Neural crest cell (in vitro differentiated cells): ENCODE measurements at regions not wholly inside any gene's neighbourhood (a gene's known extent, or its start where the extent isn't known, plus 50 kb on each side); places are given as distances from the start of the nearest gene placed in this dataset.

Source experiments
- DNase-seq: peaks from one replicate; pipeline ENCODE4 v3.0.0; 2021; ENCODE audit warnings: low read depth, mixed read lengths, low spot score
- H3K27ac Mint-ChIP-seq: one replicate; pipeline ENCODE4 v1.8.0; 2021; ENCODE audit warnings: mild to moderate bottlenecking, mixed read lengths; ENCODE audit not compliant: unreplicated experiment
- H3K27me3 Mint-ChIP-seq: 2 replicates; pipeline ENCODE4 v1.8.0; 2021; ENCODE audit warnings: low read depth, mild to moderate bottlenecking, mixed read lengths
- H3K36me3 Mint-ChIP-seq: 2 replicates; pipeline ENCODE4 v1.8.0; 2021; ENCODE audit warnings: low read depth, mild to moderate bottlenecking, mixed read lengths
- H3K4me1 Mint-ChIP-seq: 2 replicates; pipeline ENCODE4 v1.8.0; 2021; ENCODE audit warnings: mixed read lengths
- H3K4me3 Mint-ChIP-seq: one replicate; pipeline ENCODE4 v1.8.0; 2021; ENCODE audit warnings: mild to moderate bottlenecking, mixed read lengths
- H3K9me3 Mint-ChIP-seq: 2 replicates; pipeline ENCODE4 v1.8.0; 2021; ENCODE audit warnings: mixed read lengths
- TF ChIP-seq, protein P1 (sequence below): fragments of 200-600 bp; sonication (generic); conservative IDR thresholded peaks from 2 replicates; pipeline ENCODE4 v1.5.0; 2021; ENCODE audit warnings: antibody characterized with exemption, mild to moderate bottlenecking

DNA sequence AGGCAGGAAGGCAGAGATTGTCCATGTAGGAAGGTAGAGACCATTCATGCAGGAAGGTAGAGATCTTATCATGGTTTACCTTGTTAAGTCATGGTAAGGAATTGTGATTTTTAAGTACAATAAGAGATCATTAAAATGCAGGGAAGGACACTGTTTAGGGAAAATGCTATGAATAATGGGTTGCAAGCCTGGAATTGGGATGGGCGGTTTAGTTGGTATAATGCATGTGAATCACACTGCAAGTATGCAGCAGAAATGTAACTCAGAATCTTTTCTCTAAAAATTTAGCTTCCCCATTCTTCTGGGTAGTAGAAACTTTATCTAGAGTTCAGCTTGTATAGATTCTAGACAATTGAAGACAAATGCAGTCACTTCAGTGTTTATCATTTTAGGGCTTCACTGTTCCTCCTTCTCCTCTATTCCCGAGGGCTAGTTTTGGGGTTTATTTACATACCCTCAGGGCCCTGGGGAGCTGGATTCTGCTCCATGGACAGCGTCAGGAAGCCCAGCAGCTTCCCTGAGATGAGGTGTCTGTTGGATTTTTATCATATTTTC lies 212.0 kb downstream of the SREK1 start:
- H3K4me1 Mint-ChIP-seq, result no peaks in the 10 kb centered on the region
- no peaks in the 10 kb centered on the region for H3K27me3 Mint-ChIP-seq

DNA sequence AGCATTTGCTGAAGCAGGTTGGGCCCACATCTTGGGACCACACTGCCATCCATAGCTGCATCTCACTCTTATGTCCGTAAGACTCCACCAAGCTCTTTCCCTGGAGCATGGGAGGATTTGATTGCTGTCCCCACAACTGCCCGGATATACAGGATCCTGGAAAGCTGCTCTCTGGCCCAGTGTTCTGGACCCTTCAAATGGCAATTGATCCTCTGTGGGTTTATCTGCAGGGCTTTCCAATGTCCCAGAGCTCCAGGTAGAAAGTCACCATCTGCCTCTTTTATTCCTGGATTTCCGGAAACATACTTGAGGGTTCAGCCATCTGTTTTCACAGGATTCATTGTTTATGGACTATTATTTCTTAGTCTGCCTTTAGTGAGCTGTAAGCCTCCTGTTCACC lies 214.6 kb downstream of the SREK1 start:
- no peaks in the 10 kb centered on the region for H3K27me3 Mint-ChIP-seq
- no peak overlapping the region for H3K4me3 Mint-ChIP-seq
- H3K36me3 Mint-ChIP-seq, result no peaks in the 10 kb centered on the region
- DNase-seq, result no peak
- TF ChIP-seq, protein P1, sequence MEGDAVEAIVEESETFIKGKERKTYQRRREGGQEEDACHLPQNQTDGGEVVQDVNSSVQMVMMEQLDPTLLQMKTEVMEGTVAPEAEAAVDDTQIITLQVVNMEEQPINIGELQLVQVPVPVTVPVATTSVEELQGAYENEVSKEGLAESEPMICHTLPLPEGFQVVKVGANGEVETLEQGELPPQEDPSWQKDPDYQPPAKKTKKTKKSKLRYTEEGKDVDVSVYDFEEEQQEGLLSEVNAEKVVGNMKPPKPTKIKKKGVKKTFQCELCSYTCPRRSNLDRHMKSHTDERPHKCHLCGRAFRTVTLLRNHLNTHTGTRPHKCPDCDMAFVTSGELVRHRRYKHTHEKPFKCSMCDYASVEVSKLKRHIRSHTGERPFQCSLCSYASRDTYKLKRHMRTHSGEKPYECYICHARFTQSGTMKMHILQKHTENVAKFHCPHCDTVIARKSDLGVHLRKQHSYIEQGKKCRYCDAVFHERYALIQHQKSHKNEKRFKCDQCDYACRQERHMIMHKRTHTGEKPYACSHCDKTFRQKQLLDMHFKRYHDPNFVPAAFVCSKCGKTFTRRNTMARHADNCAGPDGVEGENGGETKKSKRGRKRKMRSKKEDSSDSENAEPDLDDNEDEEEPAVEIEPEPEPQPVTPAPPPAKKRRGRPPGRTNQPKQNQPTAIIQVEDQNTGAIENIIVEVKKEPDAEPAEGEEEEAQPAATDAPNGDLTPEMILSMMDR, result no peak
- H3K9me3 Mint-ChIP-seq, result no peaks in the 10 kb centered on the region
- H3K4me1 Mint-ChIP-seq, result no peaks in the 10 kb centered on the region
- H3K27ac Mint-ChIP-seq, result no peak overlapping the region

More for the DNA sequence above, 212.0 kb downstream of the SREK1 start:
- Mint-ChIP-seq H3K36me3 (no peaks in the 10 kb centered on the region), H3K27ac (no peak overlapping the region), H3K9me3 (no peaks in the 10 kb centered on the region), H3K4me3 (no peak overlapping the region)
- DNase-seq, result no peak
- TF ChIP-seq, protein P1, result no peak

DNA sequence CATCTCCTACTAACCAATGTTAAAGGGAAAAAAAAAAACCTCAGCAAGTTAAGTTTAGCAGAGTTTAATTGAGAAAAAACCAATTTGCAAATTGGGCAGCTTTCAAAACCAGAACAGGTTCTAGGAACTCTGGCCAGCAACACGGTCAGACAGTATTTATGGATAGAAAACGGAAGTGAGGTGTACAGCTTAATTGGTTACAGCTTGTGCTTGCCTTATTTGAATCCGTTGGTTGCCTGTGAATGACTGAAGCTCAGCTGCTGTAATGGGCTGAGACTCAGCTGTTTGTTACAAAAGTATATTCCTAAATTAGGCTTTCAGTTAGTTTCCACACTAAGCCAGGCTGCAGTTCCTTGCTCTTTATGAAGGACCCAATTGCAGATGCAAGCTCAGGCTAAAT lies 217.0 kb downstream of the SREK1 start:
- Mint-ChIP-seq H3K27ac (no peak overlapping the region), H3K9me3 (no peaks in the 10 kb centered on the region)
- TF ChIP-seq, protein P1, result no peak

DNA sequence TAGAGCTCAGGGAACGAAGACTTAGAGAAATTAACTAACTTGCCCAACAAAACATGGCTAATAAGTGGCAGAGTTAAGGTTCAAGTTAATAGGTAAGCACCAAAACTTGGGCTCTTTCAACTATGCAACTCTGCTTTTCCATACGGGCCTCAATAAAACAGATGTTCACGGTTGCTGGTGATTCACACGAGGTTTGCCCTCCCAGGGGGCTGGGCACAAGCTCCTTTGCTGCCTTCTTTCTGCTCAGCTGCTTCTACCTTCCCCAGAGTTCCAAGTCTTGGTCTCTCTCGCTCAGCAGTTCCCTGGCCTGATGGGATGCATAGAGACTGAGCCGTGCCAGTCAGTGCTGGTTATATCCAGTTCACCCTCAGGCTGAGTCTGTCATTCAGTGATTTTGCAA lies 217.9 kb downstream of the SREK1 start:
- Mint-ChIP-seq H3K4me3 (no peak overlapping the region), H3K9me3 (no peaks in the 10 kb centered on the region), H3K27ac (no peak overlapping the region), H3K4me1 (no peaks in the 10 kb centered on the region), H3K36me3 (no peaks in the 10 kb centered on the region), H3K27me3 (no peaks in the 10 kb centered on the region)
- TF ChIP-seq, protein P1, result no peak
- DNase-seq, result no peak

More for the DNA sequence above, 217.0 kb downstream of the SREK1 start:
- no peaks in the 10 kb centered on the region for H3K27me3 Mint-ChIP-seq
- no peak for DNase-seq
- no peak overlapping the region for H3K4me3 Mint-ChIP-seq
- no peaks in the 10 kb centered on the region for H3K36me3 Mint-ChIP-seq
- no peaks in the 10 kb centered on the region for H3K4me1 Mint-ChIP-seq

DNA sequence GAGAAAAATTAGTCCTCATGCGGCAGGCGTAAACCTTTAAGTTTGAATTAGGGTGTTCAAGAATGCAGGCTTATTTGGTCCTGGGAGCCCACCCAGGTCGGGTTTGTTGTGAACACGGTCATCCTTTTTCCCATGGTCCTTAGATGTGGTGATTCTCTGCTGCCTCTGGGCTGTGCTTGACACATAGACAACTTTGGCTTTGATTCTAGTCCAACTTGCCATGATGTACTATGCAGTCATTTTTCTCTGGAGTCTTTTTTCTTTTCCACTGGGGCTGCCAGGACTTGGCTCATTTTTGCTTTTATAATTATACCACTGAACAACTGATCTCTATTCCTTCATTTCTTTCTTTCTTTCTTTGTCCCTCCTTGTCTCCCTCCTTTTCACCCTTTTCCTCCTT lies 218.6 kb downstream of the SREK1 start:
- Mint-ChIP-seq H3K9me3 (no peaks in the 10 kb centered on the region), H3K4me3 (no peak overlapping the region)
- TF ChIP-seq, protein P1, result no peak

More for the DNA sequence above, 218.6 kb downstream of the SREK1 start:
- H3K36me3 Mint-ChIP-seq, result no peaks in the 10 kb centered on the region
- H3K27ac Mint-ChIP-seq, result no peak overlapping the region
- DNase-seq, result no peak
- H3K27me3 Mint-ChIP-seq, result no peaks in the 10 kb centered on the region
- no peaks in the 10 kb centered on the region for H3K4me1 Mint-ChIP-seq
